T-helper 17 cell (primary cell): ENCODE measurements at regions not wholly inside any gene's neighbourhood (a gene's known extent, or its start where the extent isn't known, plus 50 kb on each side); places are given as distances from the start of the nearest gene placed in this dataset.

Source experiments
- ATAC-seq: fragments of 150-1000 bp; cut with Tn5 transposase; 2 replicates; pipeline ENCODE4 v1.10.0; 2021; ENCODE audit warnings: mild to moderate bottlenecking, moderate library complexity
- DNase-seq, 3 donors: peaks; one replicate each; pipeline versions ENCODE4 v3.0.0 to v3.0.0-alpha.2; 2020 to 2021
- H3K9me3 ChIP-seq: one replicate; pipeline ENCODE4 v1.7.0; 2013; ENCODE audit warnings: low read length, mild to moderate bottlenecking; ENCODE audit not compliant: control insufficient read depth, poor library complexity, severe bottlenecking
- H3K27ac Mint-ChIP-seq: one replicate; pipeline ENCODE4 v1.8.0; 2022; ENCODE audit warnings: mild to moderate bottlenecking, moderate library complexity, mixed read lengths
- H3K27me3 Mint-ChIP-seq: one replicate; pipeline ENCODE4 v1.8.0; 2022; ENCODE audit warnings: mixed read lengths
- H3K36me3 Mint-ChIP-seq: one replicate; pipeline ENCODE4 v1.8.0; 2022; ENCODE audit warnings: low read depth, mixed read lengths
- H3K4me1 Mint-ChIP-seq: one replicate; pipeline ENCODE4 v1.8.0; 2022; ENCODE audit warnings: mild to moderate bottlenecking, mixed read lengths
- H3K4me3 Mint-ChIP-seq: one replicate; pipeline ENCODE4 v1.8.0; 2022; ENCODE audit warnings: mild to moderate bottlenecking, moderate library complexity, mixed read lengths

DNA sequence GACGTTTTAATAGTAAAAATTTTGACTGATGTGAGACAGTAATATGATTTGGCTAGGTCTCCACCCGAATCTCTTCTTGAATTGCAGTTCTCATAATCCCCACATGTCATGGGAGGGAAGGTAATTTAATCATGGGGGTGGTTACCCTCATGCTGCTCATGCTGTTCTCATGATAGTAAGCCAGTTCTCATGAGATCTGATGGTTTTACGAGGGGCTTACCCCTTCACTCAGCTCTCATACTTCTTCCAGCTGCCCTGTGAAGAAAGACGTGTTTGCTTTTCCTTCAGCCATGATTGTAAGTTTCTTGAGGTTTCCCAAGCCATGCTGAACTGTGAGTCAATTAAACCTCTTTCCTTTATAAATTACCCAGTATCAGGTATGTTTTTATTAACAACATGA, 327.0 kb upstream of the CDH7 start:
- ATAC-seq (no peak), DNase-seq (no peak)
- no peaks in the 10 kb centered on the region for H3K9me3 ChIP-seq
- Mint-ChIP-seq H3K27me3 (no peaks in the 10 kb centered on the region), H3K27ac (no peak overlapping the region), H3K36me3 (no peaks in the 10 kb centered on the region), H3K4me1 (no peaks in the 10 kb centered on the region), H3K4me3 (no peak overlapping the region)

DNA sequence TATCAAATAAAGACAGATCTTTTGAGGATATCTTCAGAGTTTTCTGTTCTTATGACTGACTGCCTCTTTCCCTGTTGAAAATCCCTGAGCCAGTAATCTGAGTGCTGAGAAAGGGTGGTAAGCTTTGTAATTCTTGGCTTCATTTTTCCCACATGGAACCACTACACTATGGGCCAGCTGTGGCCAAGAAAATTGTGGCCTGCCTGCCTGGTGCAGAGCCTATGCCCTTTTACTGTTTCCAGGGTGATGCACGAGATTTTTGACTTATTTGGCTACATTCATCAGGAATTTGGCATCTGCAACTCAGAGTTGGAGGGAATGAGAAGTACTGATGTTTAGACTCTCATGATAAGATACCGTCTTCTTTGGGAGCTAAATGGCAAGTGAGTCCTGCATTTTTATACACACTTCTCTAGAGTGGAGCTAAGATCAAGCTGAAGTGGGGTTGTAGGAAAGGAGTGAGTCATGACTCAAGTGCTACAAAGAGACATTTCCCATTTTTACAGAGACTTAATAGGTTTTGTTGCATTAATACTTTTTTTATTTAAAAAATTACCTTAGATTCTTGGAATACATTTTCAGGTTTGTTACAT, 328.2 kb upstream of the CDH7 start:
- DNase-seq (no peak), ATAC-seq (no peak)
- H3K27ac Mint-ChIP-seq, result no peak overlapping the region
- no peaks in the 10 kb centered on the region for H3K36me3 Mint-ChIP-seq
- no peaks in the 10 kb centered on the region for H3K27me3 Mint-ChIP-seq
- H3K4me1 Mint-ChIP-seq, result no peaks in the 10 kb centered on the region
- H3K9me3 ChIP-seq, result no peaks in the 10 kb centered on the region
- H3K4me3 Mint-ChIP-seq, result no peak overlapping the region

DNA sequence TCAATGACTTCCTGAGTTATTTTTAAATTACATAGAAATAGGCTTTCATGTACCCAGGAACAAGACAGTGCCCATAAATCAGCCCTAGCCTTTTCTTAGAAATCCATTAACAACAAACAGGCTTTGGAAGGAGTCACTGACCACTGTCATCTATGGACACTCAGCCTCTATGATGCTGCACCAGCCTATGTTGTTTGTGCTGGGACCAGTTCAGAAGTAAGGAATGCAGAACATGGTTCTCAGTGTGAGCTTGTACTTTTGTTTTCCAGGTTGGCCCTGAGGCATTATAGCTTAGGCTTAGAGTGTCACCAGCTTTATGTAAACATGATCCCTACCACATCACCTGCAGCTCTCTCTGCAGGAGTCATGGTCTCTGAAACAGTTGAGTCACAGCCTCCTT, 335.7 kb upstream of the CDH7 start:
- H3K9me3 ChIP-seq, result no peaks in the 10 kb centered on the region
- Mint-ChIP-seq H3K27me3 (no peaks in the 10 kb centered on the region), H3K27ac (no peak overlapping the region), H3K4me1 (no peaks in the 10 kb centered on the region), H3K4me3 (no peak overlapping the region), H3K36me3 (no peaks in the 10 kb centered on the region)
- DNase-seq (no peak), ATAC-seq (no peak)

DNA sequence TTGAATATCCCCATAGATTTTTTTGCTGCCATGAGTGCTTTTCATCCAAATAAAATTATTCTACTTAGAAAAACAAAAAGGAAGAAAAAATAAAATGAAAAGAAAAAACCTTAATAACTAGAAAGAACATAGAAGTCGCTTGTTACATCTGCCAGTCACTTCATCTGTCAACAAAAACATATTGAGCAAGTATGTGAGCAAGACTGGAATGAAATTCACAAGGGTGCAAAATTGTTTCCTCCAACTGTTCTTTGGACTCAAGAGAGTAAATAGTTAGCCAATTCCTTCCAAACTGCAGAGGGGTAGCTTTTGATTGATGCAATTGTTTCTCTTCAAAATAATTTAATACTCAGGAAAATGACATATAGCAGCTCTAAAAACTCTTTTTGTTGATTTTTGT, 336.3 kb upstream of the CDH7 start:
- H3K4me3 Mint-ChIP-seq, result no peak overlapping the region
- ATAC-seq (no peak), DNase-seq (no peak)
- no peaks in the 10 kb centered on the region for H3K27me3 Mint-ChIP-seq
- no peaks in the 10 kb centered on the region for H3K9me3 ChIP-seq
- no peak overlapping the region for H3K27ac Mint-ChIP-seq
- H3K4me1 Mint-ChIP-seq, result no peaks in the 10 kb centered on the region
- H3K36me3 Mint-ChIP-seq, result no peaks in the 10 kb centered on the region

DNA sequence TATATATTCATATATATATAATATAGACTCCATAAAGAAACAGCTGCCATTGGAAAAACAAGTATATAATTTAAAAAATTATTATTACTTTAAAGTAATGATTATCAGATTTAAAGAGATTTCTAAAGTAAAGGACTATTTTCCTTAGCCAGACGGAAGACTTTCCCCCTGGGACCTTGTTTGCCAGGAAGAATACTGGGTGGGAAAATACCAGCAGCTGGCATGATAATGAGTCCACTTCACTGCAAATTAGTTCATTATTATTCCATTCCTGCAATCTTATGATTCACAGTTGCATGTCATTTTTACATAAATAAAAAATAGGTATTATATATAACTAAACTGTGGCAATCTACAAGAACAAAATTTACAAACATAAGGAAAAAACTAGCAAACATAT, 339.8 kb upstream of the CDH7 start:
- Mint-ChIP-seq H3K4me3 (no peak overlapping the region), H3K27me3 (no peaks in the 10 kb centered on the region), H3K4me1 (no peaks in the 10 kb centered on the region), H3K27ac (no peak overlapping the region), H3K36me3 (no peaks in the 10 kb centered on the region)
- no peak for DNase-seq
- no peaks in the 10 kb centered on the region for H3K9me3 ChIP-seq
- ATAC-seq, result no peak

DNA sequence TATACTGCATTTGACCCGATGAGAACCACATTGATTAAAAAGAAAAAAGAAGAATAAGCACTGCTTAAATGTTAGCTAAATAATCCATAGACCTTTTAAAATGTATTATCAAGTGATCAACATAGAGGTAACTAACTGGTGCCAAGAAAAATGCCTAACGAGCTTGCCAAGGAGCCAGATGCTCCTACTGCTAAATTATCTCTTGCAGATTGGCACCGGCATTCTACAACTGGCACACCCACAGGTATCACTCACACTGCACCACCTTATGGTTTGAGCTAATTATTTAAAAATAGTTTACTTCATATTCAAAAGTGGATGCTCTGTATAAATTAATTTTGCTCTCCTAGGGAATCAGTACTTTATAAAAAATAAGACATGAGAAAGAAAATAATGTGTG, 341.6 kb upstream of the CDH7 start:
- DNase-seq, result no peak
- no peak for ATAC-seq

DNA sequence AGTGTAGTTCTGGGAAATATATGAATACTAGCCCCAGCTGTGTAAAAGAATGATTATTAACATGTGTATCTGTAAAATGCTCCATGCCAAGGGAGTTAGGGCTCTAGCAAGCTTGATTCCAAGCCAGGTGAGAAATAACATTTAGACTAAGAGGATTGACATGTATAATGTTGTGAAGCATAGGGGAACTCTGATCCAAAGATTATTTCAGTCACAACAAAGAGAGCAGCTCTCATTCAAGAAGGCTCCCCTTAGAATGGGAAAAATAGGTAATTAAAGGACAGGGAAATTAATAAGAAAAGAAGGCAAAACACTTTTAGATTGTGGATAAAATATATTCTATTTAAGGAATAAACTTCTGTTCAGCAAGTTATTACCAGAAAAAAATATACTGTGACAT, 347.3 kb upstream of the CDH7 start:
- no peak for ATAC-seq
- H3K36me3 Mint-ChIP-seq, result no peaks in the 10 kb centered on the region
- H3K4me3 Mint-ChIP-seq, result no peak overlapping the region

More for the DNA sequence above, 341.6 kb upstream of the CDH7 start:
- no peaks in the 10 kb centered on the region for H3K4me1 Mint-ChIP-seq
- H3K4me3 Mint-ChIP-seq, result no peak overlapping the region
- no peak overlapping the region for H3K27ac Mint-ChIP-seq
- no peaks in the 10 kb centered on the region for H3K36me3 Mint-ChIP-seq
- H3K27me3 Mint-ChIP-seq, result no peaks in the 10 kb centered on the region
- H3K9me3 ChIP-seq, result no peaks in the 10 kb centered on the region

DNA sequence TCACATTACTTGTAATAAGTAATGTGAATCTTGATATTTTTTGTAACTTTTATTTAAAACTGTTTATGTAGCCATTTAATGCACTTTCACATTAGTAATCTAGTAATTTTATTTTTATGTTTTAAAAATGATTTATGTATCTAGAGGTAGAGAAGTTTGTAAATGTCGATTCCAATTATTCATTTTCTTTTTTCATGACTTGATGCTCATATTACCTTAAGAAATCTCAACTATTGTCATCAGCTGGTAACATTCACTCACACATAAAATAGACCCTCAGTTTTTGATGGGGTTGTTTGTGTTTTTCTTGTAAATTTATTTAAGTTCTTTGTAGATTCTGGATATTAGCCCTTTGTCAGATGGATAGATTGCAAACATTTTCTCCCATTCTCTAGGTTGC, 351.7 kb upstream of the CDH7 start:
- Mint-ChIP-seq H3K27ac (no peak overlapping the region), H3K36me3 (no peaks in the 10 kb centered on the region), H3K27me3 (no peaks in the 10 kb centered on the region), H3K4me1 (no peaks in the 10 kb centered on the region), H3K4me3 (no peak overlapping the region)
- DNase-seq (no peak), ATAC-seq (no peak)
- peaks cover 2% of the 10 kb centered on the region for H3K9me3 ChIP-seq

More for the DNA sequence above, 347.3 kb upstream of the CDH7 start:
- H3K4me1 Mint-ChIP-seq, result no peaks in the 10 kb centered on the region
- no peaks in the 10 kb centered on the region for H3K27me3 Mint-ChIP-seq
- H3K9me3 ChIP-seq, result peaks cover 2% of the 10 kb centered on the region
- H3K27ac Mint-ChIP-seq, result no peak overlapping the region
- DNase-seq, result no peak

DNA sequence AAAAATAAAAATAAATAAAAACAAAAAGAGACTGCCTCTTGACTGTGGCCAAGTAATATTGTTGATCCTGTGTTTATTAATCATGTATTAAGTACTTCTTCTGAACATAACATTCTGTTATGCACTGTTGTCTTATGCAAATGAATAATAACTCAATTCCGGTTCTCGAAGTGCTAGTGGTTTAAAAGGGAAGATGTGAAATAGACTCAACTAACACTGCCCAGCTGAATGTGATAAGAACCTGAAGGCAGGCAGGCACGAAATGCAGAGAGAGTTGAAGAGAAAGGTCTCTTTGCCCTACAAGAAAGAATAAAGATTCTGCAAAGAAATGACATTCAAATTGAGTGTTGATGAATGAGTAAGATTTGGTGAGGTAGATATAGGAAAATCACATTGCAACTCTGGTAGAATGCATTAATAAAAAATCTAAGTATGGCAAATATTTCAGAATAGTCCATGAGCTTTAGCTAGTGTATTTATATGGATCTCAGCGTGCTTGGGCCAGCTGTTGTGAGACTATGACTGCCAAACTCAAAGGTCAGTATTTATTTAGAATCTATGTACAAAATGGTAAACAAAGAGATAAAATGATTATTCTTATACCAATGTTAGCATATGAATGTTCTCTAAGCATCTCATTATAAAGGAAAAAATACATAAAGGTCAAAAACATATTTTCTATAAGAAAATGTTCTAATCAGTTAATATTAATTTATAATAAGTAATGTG, 352.3 kb upstream of the CDH7 start:
- no peak overlapping the region for H3K27ac Mint-ChIP-seq
- no peak overlapping the region for H3K4me3 Mint-ChIP-seq
- H3K4me1 Mint-ChIP-seq, result no peaks in the 10 kb centered on the region
- no peaks in the 10 kb centered on the region for H3K36me3 Mint-ChIP-seq
- DNase-seq (no peak), ATAC-seq (no peak)
- H3K27me3 Mint-ChIP-seq, result no peaks in the 10 kb centered on the region
- peaks cover 2% of the 10 kb centered on the region for H3K9me3 ChIP-seq

DNA sequence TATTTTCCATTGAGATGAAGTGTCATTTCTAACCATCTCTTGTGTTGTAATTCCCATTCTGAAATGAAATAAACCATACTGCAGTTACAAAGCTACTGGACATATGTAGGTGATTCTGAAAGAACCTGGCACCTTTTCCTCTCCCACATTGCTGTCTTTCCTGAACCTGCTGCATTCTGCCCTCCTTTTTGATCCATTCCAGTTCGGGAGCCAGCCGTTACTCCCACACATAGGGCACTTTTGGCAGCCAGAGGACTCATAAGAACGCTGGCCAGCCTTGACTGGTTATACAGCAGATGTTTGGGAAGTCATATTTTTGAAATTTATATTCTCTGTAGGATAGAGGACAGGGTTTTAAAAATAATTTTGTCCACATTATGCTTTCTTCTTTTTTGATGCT, 369.8 kb upstream of the CDH7 start:
- DNase-seq (no peak), ATAC-seq (no peak)
- Mint-ChIP-seq H3K27me3 (no peaks in the 10 kb centered on the region), H3K4me3 (no peak overlapping the region), H3K36me3 (no peaks in the 10 kb centered on the region), H3K27ac (no peak overlapping the region), H3K4me1 (no peaks in the 10 kb centered on the region)
- no peaks in the 10 kb centered on the region for H3K9me3 ChIP-seq

DNA sequence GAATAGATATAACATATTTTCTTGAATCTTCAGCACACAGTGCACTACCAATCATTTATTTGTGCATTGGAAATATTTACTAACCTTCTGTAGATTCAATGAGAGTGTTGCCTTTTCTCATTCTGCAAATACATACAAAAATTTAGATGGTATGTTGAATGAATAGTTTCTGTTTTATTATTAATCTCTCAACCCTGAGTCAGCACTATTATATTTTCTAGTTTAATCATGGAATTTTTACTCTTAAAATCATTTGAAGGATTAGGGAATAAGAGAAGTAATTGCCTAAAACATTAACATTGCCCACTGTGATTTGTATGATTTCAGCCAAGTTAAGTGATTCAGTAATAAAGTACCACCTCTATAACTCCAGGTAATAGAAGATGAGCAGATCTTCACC, 370.2 kb upstream of the CDH7 start:
- H3K27me3 Mint-ChIP-seq, result no peaks in the 10 kb centered on the region
- no peaks in the 10 kb centered on the region for H3K9me3 ChIP-seq
- no peaks in the 10 kb centered on the region for H3K36me3 Mint-ChIP-seq
- no peak for DNase-seq
- H3K27ac Mint-ChIP-seq, result no peak overlapping the region
- no peak for ATAC-seq
- H3K4me1 Mint-ChIP-seq, result no peaks in the 10 kb centered on the region
- no peak overlapping the region for H3K4me3 Mint-ChIP-seq

DNA sequence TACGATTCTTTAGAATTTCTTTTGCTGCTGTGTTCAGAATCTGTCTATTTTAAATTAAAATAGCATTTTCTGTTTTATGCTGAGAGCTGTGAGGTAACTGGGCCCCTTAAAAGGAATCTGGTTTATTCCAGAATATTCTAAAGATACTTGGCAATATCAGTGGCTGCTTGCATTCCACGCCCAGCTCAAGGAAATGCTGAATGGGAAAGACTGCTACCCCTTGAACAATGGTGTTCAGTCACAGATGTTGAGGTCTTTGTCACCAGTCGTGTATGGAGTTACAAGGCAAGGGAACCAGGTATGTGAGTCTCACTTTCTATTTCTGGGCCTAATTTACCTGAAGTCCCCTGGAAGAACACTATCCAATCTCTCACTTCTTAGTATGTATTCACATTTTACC, 377.9 kb upstream of the CDH7 start:
- Mint-ChIP-seq H3K27me3 (no peaks in the 10 kb centered on the region), H3K27ac (no peak overlapping the region), H3K4me3 (no peak overlapping the region), H3K36me3 (no peaks in the 10 kb centered on the region), H3K4me1 (no peaks in the 10 kb centered on the region)
- H3K9me3 ChIP-seq, result no peaks in the 10 kb centered on the region
- no peak for ATAC-seq
- no peak for DNase-seq

DNA sequence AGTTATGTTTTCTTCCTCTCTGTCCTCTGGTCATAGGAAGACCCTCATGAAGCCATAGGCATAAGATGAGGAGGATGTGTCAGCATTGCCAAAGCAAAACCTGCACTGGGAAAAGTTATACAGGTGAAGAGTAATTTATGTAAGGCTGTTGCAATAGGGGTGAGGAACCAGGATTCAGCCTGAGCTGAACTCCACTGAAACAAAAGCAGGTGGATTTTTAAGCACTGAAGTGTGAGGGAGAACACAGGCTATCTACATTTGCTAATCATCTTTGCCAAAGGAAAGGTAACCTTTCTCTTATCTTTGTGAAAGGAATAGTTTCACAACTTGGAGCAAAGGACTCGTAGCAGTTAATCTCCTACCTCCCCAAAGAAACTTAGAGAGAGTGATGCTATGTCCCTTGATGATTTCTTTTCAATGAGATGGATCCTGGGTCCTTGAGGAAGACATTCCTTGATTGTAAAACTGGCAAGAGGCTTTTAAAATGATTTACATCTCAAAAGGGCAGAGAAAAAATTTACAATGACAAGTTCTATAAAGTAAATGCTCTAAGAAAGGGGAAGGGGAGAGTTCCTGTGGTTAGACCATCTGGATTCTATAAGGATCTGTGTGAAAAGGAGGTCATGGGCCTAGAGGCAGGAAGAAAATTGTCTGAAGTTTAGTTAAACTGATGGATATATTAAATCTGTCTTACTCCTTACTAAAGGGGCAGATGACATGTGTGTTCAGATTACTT, 385.4 kb upstream of the CDH7 start:
- Mint-ChIP-seq H3K27me3 (no peaks in the 10 kb centered on the region), H3K4me1 (no peaks in the 10 kb centered on the region), H3K36me3 (no peaks in the 10 kb centered on the region), H3K4me3 (no peak overlapping the region), H3K27ac (no peak overlapping the region)
- ATAC-seq, result no peak
- DNase-seq, result no peak
- peaks cover 4% of the 10 kb centered on the region for H3K9me3 ChIP-seq
